HEK293 (cell line): ENCODE measurements at regions not wholly inside any gene's neighbourhood (a gene's known extent, or its start where the extent isn't known, plus 50 kb on each side); places are given as distances from the start of the nearest gene placed in this dataset.

Experiments
- IKZF3 ChIP-seq: fragments of 450-650 bp; IDR thresholded peaks from 2 replicates; pipeline ENCODE4 v1.5.0; 2018; ENCODE audit warnings: missing biosample characterization, mild to moderate bottlenecking, missing genetic modification characterization, moderate library complexity
- PRDM10 ChIP-seq: fragments of 450-650 bp; formaldehyde crosslinking; IDR thresholded peaks from 2 replicates; pipeline ENCODE4 v1.5.1; 2016; ENCODE audit warnings: missing biosample characterization, missing genetic modification characterization
- REST ChIP-seq: fragments of 450-650 bp; formaldehyde crosslinking; IDR thresholded peaks from 2 replicates; pipeline ENCODE4 v1.5.1; 2016; ENCODE audit warnings: missing biosample characterization, missing genetic modification characterization
- ZNF26 ChIP-seq: fragments of 450-650 bp; formaldehyde crosslinking; IDR thresholded peaks from 2 replicates; pipeline ENCODE4 v1.5.1; 2016; ENCODE audit warnings: missing biosample characterization, missing genetic modification characterization
- ZNF274 ChIP-seq, 2 experiments: fragments of 200-500 bp in 1 of 2; fragments of 450-650 bp in 1 of 2; sonication (Bioruptor generic) in 1 of 2; formaldehyde crosslinking in 1 of 2; IDR thresholded peaks; 2 replicates each; pipeline versions ENCODE4 v1.5.1 to v1.6.1; 2014 to 2016; ENCODE audit warnings: borderline replicate concordance in 1 of 2, inconsistent platforms in 1 of 2, low read length in 1 of 2, missing biosample characterization in 1 of 2, missing genetic modification characterization in 1 of 2
- ZNF580 ChIP-seq: fragments of 450-650 bp; formaldehyde crosslinking; IDR thresholded peaks from 2 replicates; pipeline ENCODE4 v1.5.1; 2016; ENCODE audit warnings: missing biosample characterization, missing genetic modification characterization
- ZNF701 ChIP-seq: fragments of 450-650 bp; formaldehyde crosslinking; IDR thresholded peaks from 2 replicates; pipeline ENCODE4 v1.5.1; 2016; ENCODE audit warnings: missing biosample characterization, missing genetic modification characterization
- ZSCAN5A ChIP-seq: fragments of 450-650 bp; formaldehyde crosslinking; IDR thresholded peaks from 2 replicates; pipeline ENCODE4 v1.5.1; 2016; ENCODE audit warnings: missing biosample characterization, missing genetic modification characterization
- TF ChIP-seq, protein P1 (sequence below): fragments of 450-650 bp; formaldehyde crosslinking; IDR thresholded peaks from 2 replicates; pipeline ENCODE4 v1.5.1; 2016; ENCODE audit warnings: missing biosample characterization, missing genetic modification characterization

DNA sequence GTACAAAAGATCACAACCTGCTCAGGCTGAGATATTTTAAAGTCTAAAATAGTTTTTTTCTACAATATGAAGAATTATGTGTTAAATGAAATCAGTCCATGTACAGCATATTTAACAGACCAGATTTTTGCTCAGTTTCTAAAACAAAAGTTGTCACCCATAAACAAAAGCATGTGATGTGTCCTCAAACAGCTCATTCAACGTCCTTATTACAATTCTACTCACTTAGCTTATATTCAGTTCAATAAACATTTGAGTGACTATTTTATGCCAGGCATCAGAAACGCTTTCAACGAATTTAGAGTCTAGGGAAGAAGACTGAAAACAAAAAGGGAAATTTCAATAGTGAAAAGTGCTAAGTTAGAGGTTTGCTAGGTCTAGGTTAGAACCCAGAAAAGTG lies 457.3 kb upstream of the SEMA3A start:
- TF ChIP-seq ZNF274 (IDR thresholded peaks at IDR 0.05; ENCODE audit: low read length) (no peak), ZNF274 (tag by site-specific recombination; IDR thresholded peaks at IDR 0.05; ENCODE audit: borderline replicate concordance) (no peak), ZNF26 (tag by site-specific recombination) (no peak), ZSCAN5A (no peak), ZNF701 (no peak), PRDM10 (tag by site-specific recombination) (no peak), REST (no peak), IKZF3 (tag by site-specific recombination) (no peak), ZNF580 (tag by site-specific recombination) (no peak)
- TF ChIP-seq, protein P1, sequence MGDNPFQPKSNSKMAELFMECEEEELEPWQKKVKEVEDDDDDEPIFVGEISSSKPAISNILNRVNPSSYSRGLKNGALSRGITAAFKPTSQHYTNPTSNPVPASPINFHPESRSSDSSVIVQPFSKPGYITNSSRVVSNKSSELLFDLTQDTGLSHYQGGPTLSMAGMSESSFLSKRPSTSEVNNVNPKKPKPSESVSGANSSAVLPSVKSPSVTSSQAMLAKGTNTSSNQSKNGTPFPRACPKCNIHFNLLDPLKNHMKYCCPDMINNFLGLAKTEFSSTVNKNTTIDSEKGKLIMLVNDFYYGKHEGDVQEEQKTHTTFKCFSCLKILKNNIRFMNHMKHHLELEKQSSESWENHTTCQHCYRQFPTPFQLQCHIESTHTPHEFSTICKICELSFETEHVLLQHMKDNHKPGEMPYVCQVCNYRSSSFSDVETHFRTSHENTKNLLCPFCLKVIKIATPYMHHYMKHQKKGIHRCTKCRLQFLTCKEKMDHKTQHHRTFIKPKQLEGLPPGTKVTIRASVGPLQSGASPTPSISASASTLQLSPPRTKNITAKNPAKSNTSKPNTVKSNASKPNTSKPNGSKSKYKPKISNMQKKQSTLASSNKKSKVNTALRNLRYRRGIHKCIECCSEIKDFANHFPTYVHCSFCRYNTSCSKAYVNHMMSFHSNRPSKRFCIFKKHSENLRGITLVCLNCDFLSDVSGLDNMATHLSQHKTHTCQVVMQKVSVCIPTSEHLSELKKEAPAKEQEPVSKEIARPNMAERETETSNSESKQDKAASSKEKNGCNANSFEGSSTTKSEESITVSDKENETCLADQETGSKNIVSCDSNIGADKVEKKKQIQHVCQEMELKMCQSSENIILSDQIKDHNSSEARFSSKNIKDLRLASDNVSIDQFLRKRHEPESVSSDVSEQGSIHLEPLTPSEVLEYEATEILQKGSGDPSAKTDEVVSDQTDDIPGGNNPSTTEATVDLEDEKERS: no peak
